GM12801 (cell line): ENCODE measurements at regions not wholly inside any gene's neighbourhood (a gene's known extent, or its start where the extent isn't known, plus 50 kb on each side); places are given as distances from the start of the nearest gene placed in this dataset.

Source experiments
- TF ChIP-seq, protein P1 (sequence below): IDR thresholded peaks from one replicate; pipeline ENCODE4 v1.5.1; 2011; ENCODE audit warnings: control low read depth; ENCODE audit not compliant: insufficient read length; ENCODE audit errors: extremely low read depth

DNA sequence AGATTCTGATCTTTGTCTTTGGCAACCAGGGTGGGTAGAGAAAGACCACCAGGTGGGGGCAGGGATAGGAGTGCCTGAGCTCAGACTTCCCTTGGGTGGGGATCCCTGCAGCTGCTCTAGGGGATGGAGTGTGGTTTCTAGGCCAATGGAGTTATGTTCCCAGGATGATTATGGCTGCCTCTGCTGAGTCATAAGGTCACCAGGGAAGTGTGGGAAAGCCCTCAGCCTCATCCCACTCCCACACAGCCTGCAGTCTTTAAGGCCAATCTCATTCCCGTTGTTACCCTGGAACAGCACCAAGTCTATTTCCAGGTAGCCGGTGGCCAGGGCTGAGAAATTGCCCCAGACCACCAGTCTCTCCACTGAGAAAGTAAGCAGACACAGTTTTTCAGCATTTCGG lies 2269.3 kb upstream of the RAG2 start:
- TF ChIP-seq, protein P1, sequence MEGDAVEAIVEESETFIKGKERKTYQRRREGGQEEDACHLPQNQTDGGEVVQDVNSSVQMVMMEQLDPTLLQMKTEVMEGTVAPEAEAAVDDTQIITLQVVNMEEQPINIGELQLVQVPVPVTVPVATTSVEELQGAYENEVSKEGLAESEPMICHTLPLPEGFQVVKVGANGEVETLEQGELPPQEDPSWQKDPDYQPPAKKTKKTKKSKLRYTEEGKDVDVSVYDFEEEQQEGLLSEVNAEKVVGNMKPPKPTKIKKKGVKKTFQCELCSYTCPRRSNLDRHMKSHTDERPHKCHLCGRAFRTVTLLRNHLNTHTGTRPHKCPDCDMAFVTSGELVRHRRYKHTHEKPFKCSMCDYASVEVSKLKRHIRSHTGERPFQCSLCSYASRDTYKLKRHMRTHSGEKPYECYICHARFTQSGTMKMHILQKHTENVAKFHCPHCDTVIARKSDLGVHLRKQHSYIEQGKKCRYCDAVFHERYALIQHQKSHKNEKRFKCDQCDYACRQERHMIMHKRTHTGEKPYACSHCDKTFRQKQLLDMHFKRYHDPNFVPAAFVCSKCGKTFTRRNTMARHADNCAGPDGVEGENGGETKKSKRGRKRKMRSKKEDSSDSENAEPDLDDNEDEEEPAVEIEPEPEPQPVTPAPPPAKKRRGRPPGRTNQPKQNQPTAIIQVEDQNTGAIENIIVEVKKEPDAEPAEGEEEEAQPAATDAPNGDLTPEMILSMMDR = no peak

DNA sequence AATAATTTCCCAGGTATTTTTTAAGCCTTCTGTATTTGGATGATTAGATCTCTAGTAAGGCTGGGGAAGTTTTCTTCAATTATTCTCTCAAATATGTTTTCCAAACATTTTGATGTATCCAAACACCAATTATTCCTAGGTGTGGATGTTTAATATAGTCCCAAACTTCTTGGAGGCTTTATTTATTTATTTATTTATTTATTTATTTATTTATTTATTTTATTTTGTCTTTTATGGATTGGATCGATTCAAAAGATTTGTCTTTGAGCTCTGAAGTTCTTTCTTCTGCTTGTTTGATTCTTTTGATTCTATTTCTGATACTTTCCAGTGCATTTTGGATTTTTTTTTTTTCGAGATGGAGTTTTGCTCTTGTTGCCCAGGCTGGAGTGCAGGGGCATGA lies 2267.9 kb upstream of the RAG2 start:
- TF ChIP-seq, protein P1 = no peak

DNA sequence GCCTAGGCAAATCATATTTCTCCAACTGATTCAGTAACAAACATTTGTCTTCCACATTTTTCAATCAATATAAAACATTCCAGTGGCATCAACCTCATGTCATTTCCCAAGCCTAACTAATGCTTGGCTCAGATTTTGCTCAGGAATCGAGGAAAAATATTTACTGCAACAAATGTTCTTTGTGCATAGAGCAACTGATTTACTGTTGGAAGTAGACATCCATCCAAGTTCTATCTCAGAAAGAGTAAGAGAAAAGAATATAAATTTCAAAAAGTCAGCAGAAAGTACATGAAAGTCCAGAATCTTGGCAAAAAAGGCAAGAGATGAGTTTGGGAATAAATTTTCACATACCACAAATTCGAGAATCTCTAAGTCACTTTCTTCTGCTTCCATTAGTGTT lies 2245.0 kb upstream of the RAG2 start:
- TF ChIP-seq, protein P1 = no peak

DNA sequence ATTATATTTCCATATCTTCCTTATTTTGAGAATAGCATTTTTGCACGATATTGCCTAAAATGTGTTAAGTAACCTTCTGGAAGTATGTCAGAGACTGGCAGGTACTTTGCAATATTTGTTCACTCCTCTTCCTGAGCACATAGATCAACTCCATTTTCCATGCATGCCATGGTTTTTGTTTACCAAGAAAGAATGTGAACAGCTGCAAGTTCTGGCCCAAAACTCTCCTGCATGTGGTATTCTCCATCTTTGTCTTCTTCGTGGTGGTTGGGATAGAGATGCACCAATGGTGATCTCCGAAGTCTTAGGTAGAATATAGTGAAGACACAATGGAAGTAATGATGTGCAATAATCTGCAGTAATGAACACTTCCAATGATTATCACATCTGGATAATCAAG lies 2241.0 kb upstream of the RAG2 start:
- TF ChIP-seq, protein P1 = no peak

DNA sequence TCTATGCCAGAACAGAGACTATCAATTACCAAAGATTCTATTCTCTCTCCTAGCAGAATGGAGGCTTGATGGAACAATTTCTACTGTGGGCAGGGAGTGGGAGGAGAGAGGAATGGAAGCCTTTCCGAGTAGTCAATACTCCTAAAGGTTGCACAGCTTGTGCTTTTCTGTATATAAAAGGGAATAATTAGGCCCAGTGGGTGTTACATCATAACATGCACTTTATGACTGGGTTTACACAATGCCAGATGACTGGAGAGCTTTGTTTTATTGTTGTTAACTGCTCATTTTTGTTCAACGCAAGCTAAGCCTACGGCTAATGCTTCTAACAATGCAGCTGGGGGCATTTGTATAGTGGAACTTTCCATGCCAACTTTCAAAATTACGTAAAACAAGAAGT lies 2237.9 kb upstream of the RAG2 start:
- TF ChIP-seq, protein P1 = no peak

DNA sequence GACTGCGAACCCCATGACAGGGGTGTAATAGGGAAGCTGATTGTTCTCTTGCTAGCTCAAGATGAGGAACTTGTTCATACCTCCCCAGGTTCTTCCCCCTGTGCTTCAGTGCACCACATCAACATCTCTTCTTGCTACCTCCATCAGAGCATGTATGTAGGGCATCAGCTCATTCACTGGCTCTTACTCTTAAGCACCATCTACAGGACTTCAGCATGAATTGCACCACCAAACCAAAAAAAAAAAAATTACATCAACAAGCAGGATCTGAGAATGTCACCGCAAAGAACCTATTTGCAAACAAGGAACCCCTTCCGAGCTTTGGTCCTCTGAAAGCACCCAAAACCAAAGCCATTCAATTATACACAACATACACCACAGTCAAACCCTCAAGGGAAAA lies 2226.5 kb upstream of the RAG2 start:
- TF ChIP-seq, protein P1 = no peak

DNA sequence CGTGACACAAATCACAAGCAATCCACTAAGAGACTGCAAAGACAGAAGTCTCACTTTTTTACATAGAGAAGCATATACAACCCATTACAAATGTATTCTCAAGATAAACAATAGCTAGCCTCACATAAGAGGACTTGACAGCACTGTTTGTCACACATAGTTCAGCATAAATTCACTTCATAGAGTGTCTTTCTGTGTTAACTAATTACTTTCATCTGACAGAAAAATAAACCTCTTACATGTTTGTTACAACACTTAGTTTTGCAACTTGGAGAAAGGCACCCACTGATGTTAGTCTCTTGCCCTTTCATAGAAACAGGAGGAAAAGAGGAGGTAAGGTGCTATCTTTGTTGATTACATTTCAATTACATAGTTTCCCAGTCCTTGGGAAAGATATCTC lies 2221.9 kb upstream of the RAG2 start:
- TF ChIP-seq, protein P1 = no peak

DNA sequence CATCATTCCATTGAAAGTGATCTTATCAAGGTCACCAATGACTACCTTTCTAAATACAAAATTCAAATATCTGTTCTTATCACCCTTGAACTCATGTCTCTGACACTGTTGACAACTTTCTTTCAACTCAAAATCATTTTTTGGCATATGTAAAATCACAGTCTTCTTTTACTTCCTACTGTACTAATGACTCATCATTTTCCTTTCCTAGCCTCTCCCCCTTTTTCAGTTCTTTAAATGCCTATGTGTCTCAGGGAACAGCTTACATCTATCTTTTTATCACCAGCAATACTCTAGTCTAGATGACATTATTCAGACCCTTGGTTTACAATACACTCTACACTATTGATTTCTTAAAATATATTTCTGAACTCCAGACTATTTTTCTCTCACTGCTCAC lies 2220.7 kb upstream of the RAG2 start:
- TF ChIP-seq, protein P1 = no peak
